ENCODE measurements at regions not wholly inside any gene's neighbourhood (a gene's known extent, or its start where the extent isn't known, plus 50 kb on each side); places are given as distances from the start of the nearest gene placed in this dataset.
A peak's percentile ranks its signal among the peaks of the same experiment; 100 is the strongest.

DNA sequence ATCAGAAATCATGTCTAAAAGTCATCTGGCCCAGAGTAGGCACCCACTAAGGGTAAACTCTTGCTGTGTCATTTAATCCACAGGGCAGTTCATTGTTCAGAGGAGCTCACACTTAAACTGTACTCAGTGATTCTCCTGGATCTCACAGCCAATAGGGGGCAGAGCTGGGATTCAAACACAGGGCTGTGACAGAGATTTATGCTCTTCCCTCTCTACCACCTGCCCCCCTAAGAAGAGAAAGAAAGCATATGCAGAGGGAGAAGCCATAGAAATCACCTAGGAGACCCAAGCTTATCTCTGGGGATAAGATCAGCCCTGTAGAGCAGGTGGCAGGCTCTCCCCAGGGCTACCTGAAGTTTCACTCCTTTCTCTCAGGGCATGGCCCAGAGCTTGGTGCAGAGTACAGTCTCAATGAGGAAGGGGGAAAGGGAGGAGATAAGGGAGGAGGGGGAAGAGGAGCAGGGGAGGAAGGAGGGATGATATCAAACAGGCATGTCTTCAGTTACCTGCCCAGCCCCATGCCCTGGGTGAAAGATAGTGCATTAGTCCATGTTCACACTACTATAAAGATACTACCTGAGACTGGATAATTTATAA, 51.8 kb upstream of the ADPGK start:
- TF ChIP-seq, protein P1, sequence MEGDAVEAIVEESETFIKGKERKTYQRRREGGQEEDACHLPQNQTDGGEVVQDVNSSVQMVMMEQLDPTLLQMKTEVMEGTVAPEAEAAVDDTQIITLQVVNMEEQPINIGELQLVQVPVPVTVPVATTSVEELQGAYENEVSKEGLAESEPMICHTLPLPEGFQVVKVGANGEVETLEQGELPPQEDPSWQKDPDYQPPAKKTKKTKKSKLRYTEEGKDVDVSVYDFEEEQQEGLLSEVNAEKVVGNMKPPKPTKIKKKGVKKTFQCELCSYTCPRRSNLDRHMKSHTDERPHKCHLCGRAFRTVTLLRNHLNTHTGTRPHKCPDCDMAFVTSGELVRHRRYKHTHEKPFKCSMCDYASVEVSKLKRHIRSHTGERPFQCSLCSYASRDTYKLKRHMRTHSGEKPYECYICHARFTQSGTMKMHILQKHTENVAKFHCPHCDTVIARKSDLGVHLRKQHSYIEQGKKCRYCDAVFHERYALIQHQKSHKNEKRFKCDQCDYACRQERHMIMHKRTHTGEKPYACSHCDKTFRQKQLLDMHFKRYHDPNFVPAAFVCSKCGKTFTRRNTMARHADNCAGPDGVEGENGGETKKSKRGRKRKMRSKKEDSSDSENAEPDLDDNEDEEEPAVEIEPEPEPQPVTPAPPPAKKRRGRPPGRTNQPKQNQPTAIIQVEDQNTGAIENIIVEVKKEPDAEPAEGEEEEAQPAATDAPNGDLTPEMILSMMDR (IDR thresholded peaks at IDR 0.05) = peak; percentile 23 to 43 (median 35)
- no peak for TF ChIP-seq POLR2AphosphoS5 (IDR thresholded peaks at IDR 0.05)
